Breast epithelium (tissue), 3 donors: ENCODE measurements at regions not wholly inside any gene's neighbourhood (a gene's known extent, or its start where the extent isn't known, plus 50 kb on each side); places are given as distances from the start of the nearest gene placed in this dataset.

ENCODE experiments used
- CTCF ChIP-seq, 3 donors: fragments of 450-650 bp; IDR thresholded peaks; one replicate each; pipeline ENCODE4 v1.5.1; 2016 to 2017; ENCODE audit warnings: antibody characterized with exemption in 3 of 3, mild to moderate bottlenecking in 3 of 3, moderate library complexity in 3 of 3
- POLR2A ChIP-seq: fragments of 450-650 bp; IDR thresholded peaks from one replicate; pipeline ENCODE4 v1.6.1; 2016; ENCODE audit warnings: antibody characterized with exemption, mild to moderate bottlenecking, moderate library complexity
- POLR2AphosphoS5 ChIP-seq, 3 donors: sonication (generic); formaldehyde crosslinking; IDR thresholded peaks; one replicate each; pipeline ENCODE4 v1.6.1; 2017; ENCODE audit warnings: antibody characterized with exemption in 3 of 3

- TF ChIP-seq POLR2A (no peak), CTCF (IDR thresholded peaks at IDR 0.05) (no peak), POLR2AphosphoS5 (IDR thresholded peaks at IDR 0.05) (no peak)
Observed at GRCh38 chr3:10676905-10677304, 139.1 kb upstream of the SLC6A11 start.
